DOHH2 (cell line): ENCODE measurements at regions not wholly inside any gene's neighbourhood (a gene's known extent, or its start where the extent isn't known, plus 50 kb on each side); places are given as distances from the start of the nearest gene placed in this dataset.

ENCODE experiments used
- H3F3A ChIP-seq: fragments of 200-600 bp; sonication (generic), shearing (Covaris generic); 2 replicates; pipeline ENCODE4 v1.6.0; 2016; ENCODE audit warnings: antibody characterized with exemption, mild to moderate bottlenecking; ENCODE audit not compliant: control insufficient read depth, insufficient read depth
- H3K27ac ChIP-seq: fragments of 200-600 bp; sonication (generic); 2 replicates; pipeline ENCODE4 v1.5.1; 2014; ENCODE audit warnings: low read depth, mild to moderate bottlenecking, low read length, moderate library complexity
- H3K27me3 ChIP-seq: fragments of 200-600 bp; sonication (generic); 2 replicates; pipeline ENCODE4 v1.6.1; 2014; ENCODE audit warnings: mild to moderate bottlenecking, low read length, mixed read lengths; ENCODE audit not compliant: control insufficient read depth
- H3K36me3 ChIP-seq: fragments of 200-600 bp; sonication (generic); 2 replicates; pipeline ENCODE4 v1.6.1; 2014; ENCODE audit warnings: mild to moderate bottlenecking, low read length, moderate library complexity, mixed read lengths; ENCODE audit not compliant: control insufficient read depth
- H3K4me1 ChIP-seq: fragments of 200-600 bp; sonication (generic); 2 replicates; pipeline ENCODE4 v1.6.1; 2014; ENCODE audit warnings: mild to moderate bottlenecking, low read length, mixed read lengths; ENCODE audit not compliant: control insufficient read depth
- H3K4me2 ChIP-seq: fragments of 200-600 bp; sonication (generic); 2 replicates; pipeline ENCODE4 v1.6.0; 2014; ENCODE audit warnings: mild to moderate bottlenecking, low read length, moderate library complexity
- H3K4me3 ChIP-seq: fragments of 200-600 bp; sonication (generic); 2 replicates; pipeline ENCODE4 v1.5.1; 2014; ENCODE audit warnings: mild to moderate bottlenecking, low read length, mixed read lengths
- H3K79me2 ChIP-seq: fragments of 200-600 bp; sonication (generic); 2 replicates; pipeline ENCODE4 v1.6.1; 2014; ENCODE audit warnings: mild to moderate bottlenecking, low read length, mixed read lengths; ENCODE audit not compliant: control insufficient read depth
- H3K9me2 ChIP-seq: fragments of 200-600 bp; sonication (generic); replicated peaks from 2 replicates; pipeline ENCODE4 v1.6.1; 2014; ENCODE audit warnings: mild to moderate bottlenecking, low read length, mixed read lengths; ENCODE audit not compliant: control insufficient read depth
- H3K9me3 ChIP-seq: fragments of 200-600 bp; sonication (generic); 2 replicates; pipeline ENCODE4 v1.6.1; 2014; ENCODE audit warnings: antibody characterized with exemption, low read length, mixed read lengths; ENCODE audit not compliant: control insufficient read depth, insufficient read depth
- H4K20me1 ChIP-seq: fragments of 200-600 bp; sonication (generic); 2 replicates; pipeline ENCODE4 v1.6.0; 2014; ENCODE audit warnings: low read depth, mild to moderate bottlenecking, antibody characterized with exemption, low read length, moderate library complexity; ENCODE audit not compliant: control insufficient read depth, insufficient read depth
- CTCF ChIP-seq: fragments of 200-600 bp; sonication (generic); IDR thresholded peaks from one replicate; pipeline ENCODE4 v1.5.1; 2014; ENCODE audit warnings: antibody characterized with exemption, mild to moderate bottlenecking, low read depth, low read length; ENCODE audit not compliant: poor library complexity, severe bottlenecking
- EZH2phosphoT487 ChIP-seq: fragments of 200-600 bp; sonication (generic); IDR thresholded peaks from 2 replicates; pipeline ENCODE4 v1.6.1; 2017; ENCODE audit warnings: borderline replicate concordance, mild to moderate bottlenecking, antibody characterized with exemption, low read length, moderate library complexity, mixed read lengths

GRCh38 chr15:31193291-31193690 lies 91.8 kb upstream of the TRPM1 start:
- H3K79me2 ChIP-seq = no peaks in the 10 kb centered on the region
- H3F3A ChIP-seq = no peaks in the 10 kb centered on the region
- no peaks in the 10 kb centered on the region for H3K36me3 ChIP-seq
- H3K4me3 ChIP-seq = no peak overlapping the region
- TF ChIP-seq EZH2phosphoT487 (no peak), CTCF (no peak)
- H3K27me3 ChIP-seq = peaks cover 6% of the 10 kb centered on the region
- no peak overlapping the region for H3K4me2 ChIP-seq
- no peak overlapping the region for H3K27ac ChIP-seq
- H3K9me2 ChIP-seq = no peaks in the 10 kb centered on the region
- no peaks in the 10 kb centered on the region for H3K9me3 ChIP-seq
- H4K20me1 ChIP-seq = no peaks in the 10 kb centered on the region
- no peaks in the 10 kb centered on the region for H3K4me1 ChIP-seq

- H3K9me3 ChIP-seq = no peaks in the 10 kb centered on the region
- H4K20me1 ChIP-seq = no peaks in the 10 kb centered on the region
- no peaks in the 10 kb centered on the region for H3K79me2 ChIP-seq
- no peak overlapping the region for H3K27ac ChIP-seq
- TF ChIP-seq CTCF (no peak), EZH2phosphoT487 (no peak)
- no peaks in the 10 kb centered on the region for H3K9me2 ChIP-seq
- no peak overlapping the region for H3K4me2 ChIP-seq
- H3K27me3 ChIP-seq = peaks cover 23% of the 10 kb centered on the region
- H3K4me3 ChIP-seq = no peak overlapping the region
- H3K36me3 ChIP-seq = no peaks in the 10 kb centered on the region
- H3K4me1 ChIP-seq = peaks cover 8% of the 10 kb centered on the region
- H3F3A ChIP-seq = no peaks in the 10 kb centered on the region
Observed at GRCh38 chr15:31195871-31196270, 94.3 kb upstream of the TRPM1 start.

- H3K79me2 ChIP-seq = no peaks in the 10 kb centered on the region
- no peaks in the 10 kb centered on the region for H3F3A ChIP-seq
- no peak overlapping the region for H3K4me2 ChIP-seq
- TF ChIP-seq CTCF (peak; percentile 89), EZH2phosphoT487 (no peak)
- H3K9me2 ChIP-seq = no peaks in the 10 kb centered on the region
- no peaks in the 10 kb centered on the region for H4K20me1 ChIP-seq
- H3K27ac ChIP-seq = no peak overlapping the region
- H3K36me3 ChIP-seq = no peaks in the 10 kb centered on the region
- H3K27me3 ChIP-seq = peaks cover 23% of the 10 kb centered on the region
- no peaks in the 10 kb centered on the region for H3K9me3 ChIP-seq
- H3K4me1 ChIP-seq = peaks cover 15% of the 10 kb centered on the region
- H3K4me3 ChIP-seq = no peak overlapping the region
Observed at GRCh38 chr15:31197497-31198414, 96.2 kb upstream of the TRPM1 start.
